GM18520 (cell line): ENCODE measurements at regions not wholly inside any gene's neighbourhood (a gene's known extent, or its start where the extent isn't known, plus 50 kb on each side); places are given as distances from the start of the nearest gene placed in this dataset.

ENCODE experiments used
- ATAC-seq: cut with Tn5 transposase; IDR thresholded peaks from one replicate; pipeline ENCODE4 v1.9.1; 2021; ENCODE audit not compliant: unreplicated experiment

DNA sequence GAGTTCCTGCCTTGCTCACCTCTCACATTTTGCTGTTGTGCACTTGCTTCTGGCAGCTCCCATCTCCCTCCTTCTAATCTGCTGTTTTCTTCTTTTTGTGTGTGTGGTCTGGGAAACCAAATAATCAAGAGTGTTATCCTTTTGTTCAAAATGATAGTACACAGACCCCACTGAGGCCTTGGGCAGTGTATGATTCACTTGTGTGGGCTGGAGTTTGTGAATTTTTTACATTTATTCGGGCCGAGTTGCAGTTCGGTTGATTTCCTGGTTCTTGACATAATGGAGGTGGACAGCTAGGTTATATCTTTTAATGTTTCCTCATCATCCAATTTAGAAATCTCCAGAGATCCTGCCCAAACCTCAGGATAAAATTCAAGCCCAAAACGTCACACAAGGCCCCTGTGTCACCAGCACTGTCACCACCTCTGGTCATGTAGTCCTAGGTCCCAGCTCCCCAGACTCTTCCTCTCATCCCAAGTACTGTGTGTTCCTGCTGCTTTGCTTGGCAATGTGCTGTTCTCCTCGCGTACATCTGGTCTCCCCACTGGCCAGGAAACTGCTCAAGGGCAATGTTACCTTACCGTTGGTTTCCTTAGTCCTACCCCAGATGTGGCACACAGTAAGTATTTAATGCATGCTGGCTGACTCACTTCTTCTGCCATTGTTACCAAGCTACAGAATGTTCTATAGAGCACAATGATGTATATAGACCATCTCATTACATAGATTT, 55.7 kb upstream of the PHACTR2 start:
- ATAC-seq: no peak

DNA sequence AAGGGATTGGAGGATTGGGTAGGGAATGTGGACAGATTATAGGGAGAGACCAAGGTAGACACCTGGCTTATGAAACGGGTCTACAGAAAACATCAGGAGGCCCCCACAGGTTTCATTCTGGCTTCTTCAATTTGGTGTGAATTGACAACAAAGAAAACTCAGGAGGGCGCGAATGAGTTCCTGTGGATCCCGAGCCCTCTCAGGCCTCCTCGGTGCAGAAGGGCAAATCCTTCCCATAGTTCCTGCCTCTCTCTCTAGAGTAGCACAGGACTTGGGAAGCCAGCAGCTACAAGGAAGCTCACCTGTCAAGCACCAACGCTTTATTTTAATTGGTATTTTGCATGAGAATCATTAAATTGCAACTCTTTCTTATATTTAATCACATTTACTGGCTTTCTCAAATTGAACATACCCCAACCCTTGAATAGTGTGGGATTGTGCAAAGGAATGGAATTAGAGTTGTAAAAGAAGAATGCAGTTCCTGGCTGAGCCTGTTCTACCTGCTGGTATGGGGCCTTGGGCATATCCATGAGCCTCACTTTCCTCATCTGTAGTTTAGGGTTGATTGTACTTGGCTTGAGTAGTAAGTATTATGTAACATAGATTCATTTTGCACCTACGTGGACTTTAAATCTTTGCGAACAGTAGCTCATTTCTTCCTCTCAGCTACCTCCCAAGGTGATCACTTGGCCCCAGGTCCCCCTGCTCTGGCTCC, 56.4 kb upstream of the PHACTR2 start:
- ATAC-seq: no peak

DNA sequence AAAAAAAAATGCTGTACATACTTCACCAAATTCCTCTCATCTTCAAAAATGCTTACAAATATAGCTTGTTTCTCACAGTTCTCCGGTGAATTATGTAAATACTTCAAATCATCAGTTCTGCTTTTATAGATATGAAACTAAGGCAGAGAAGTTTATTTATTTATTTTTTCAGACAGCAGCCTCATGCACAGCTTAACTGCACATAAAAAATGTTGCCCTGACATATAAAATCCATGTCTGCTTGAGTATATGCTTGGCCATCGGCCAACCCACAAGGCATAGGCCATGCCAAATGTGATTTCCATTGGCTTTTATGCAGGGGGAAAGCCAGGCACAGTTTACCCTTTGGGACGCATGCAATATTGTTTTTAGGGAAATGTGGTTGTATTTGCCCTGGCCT, 57.3 kb upstream of the PHACTR2 start:
- ATAC-seq: no peak

DNA sequence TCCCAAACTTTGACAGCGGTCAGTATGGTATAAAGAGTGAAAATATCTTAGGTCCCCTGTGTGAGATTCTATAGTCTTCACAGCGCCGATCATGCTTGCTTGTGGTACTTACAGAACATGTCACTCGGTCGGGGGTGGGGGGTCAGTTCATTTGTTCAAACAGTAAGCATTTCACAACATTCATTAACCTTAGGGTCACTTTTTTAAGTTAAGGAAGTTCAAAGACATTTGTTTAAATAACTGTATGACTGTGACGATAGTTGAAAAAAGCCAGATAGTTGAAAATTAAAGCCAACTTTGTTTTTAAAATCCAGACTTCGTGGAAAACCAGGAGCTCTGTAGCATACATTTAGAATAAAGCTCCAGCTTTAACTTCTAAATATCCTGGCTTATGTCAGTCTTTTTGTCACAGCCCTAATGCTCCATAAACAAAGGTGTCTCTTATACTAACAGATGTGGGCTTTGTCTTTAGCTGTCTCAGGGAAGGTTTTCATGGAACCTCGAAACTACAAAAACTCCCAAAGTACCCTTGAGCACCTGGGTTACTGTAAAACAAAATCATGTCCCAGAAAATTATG, 57.9 kb upstream of the PHACTR2 start:
- ATAC-seq: no peak

DNA sequence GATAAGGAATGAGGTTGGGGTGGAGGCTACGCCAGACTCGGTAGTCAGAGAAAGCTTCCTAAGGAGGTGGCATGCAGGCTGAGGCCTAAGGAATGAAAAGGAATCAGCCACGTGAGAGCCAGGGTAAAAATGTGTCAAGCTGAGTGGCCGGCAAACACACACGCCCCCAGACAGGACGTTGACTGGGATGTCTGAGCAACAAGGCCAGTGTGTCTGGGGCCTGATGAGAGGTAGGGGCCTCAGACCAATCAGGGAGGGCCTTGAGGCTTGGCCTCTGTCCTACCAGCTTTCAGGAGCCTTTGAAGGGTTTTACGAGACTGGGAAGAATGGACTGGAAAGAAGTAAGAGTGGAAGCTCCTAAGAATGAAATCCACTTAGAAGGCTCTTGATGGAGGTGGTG, 61.0 kb upstream of the PHACTR2 start:
- no peak for ATAC-seq

DNA sequence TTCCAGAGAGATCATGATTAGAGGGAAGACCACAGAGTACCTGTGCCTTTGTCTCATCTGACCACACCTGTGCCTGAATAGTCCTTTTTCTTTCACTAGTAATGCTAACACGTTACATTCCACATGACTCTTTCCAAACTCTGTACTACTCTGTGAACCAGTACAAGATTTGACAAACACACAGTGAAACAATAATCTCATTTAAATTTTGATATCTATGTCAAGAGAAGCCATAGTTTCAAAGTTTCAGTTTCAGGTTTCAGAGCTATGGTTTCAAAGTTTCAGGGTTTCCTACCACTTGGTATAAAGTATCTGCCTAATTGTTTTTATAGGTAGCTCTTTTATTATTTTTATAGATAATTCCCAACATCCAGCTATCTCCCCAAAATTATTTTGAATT, 62.0 kb upstream of the PHACTR2 start:
- ATAC-seq: no peak

DNA sequence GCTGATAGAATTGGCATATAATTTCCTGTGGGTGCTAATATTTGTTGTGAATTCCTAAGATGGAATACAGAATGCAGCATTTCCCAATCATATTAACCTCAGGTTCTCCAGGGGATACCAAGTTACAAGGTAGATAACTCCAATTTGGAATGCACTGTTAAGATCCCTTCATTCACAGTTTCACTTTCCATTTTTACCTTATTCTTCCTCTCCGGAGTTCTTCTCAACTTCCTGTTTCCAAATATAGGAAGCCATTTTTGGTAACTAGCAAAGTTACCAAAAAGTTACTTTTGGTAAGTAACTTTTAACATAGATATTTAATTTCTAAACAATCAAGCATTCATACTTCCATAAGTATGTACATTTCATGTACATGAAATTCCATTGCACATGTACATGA, 63.5 kb upstream of the PHACTR2 start:
- no peak for ATAC-seq

DNA sequence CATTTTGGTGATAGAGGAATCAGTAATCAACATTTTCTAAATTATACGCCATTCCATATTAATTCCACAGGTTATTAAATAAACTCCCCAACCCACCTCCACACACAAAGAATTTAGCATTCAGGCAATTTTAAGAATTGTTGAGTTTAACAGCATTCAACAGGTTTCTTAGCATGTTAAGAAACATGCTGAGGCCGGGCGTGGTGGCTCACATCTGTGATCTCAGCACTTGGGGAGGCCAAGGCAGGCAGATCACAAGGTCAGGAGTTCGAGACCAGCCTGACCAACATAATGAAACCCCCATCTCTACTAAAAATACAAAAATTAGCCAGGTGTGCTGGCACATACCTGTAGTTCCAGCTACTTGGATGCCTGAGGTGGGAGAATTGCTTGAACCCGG, 64.0 kb upstream of the PHACTR2 start:
- ATAC-seq: no peak

DNA sequence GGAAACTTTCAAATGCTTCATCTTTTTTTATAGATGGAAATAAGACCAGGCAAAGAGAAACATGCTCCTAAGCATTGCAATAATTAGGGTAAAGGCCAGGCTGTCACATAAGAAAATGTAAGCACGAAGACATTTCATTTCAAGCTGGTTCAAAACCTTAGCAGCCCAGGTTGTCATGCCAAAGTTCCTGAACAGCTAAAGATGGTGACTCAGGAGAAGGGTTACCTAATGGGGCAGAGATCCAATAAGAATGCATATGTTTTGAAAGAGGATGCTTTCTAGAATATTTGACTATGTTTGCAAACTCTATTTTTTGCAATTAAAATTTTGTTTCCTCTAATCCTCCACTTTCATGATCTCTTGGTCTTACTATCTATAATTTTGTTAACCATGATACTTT, 65.6 kb upstream of the PHACTR2 start:
- no peak for ATAC-seq

DNA sequence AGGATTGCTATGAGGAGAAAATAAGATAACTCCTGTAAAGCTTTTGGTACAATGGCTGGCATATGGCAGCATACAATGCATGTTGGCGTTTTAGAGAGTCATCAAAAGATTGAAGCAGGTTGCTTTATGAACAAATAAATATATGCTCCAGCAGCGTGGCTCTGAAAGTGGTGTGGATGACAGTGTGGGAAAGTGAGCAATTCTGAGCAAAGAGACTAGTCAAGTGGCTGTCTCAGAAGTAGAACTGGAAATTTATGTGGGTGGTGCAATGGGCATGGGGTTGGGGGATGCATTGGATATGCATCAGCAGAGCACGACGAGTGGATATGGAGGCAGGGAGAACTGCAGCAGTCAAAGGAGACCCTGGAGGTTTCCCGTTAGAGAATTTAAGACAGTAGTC, 66.2 kb upstream of the PHACTR2 start:
- ATAC-seq: no peak

DNA sequence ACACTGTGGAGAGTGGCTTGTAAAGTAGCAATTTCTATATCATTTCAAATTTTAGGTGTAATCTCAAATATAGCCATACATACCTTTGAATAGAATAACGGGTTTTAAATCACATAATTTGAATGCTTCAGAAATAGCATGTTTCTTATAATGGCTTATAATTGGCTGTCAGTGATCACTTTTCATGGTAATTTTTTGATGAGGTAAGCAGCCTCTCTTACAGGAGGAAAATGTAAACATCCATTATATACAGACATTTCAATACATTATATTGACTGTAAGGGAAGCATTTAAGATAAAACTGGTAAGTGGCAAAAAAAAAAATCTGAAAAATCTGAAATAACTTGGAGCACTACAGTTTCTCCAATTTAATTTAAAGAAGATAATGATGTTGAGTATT, 67.8 kb upstream of the PHACTR2 start:
- no peak for ATAC-seq

DNA sequence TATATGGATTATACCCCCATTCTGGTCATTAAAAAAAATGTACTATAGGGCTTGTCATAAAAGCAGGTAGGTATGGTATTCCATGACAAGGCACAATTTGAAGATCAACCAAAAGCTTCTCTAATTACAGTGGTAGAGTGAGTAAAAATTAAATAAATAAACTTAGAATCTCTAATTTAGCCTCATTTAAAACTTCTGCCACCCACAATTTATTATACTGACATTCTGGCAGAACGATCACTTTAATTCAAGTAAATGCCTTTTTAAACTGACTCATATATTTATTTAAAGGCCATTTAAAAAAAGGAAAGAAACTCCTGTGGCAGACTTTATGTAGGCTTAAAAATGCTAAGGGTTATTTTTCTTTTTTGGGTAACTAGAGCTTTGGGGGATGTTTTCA, 68.3 kb upstream of the PHACTR2 start:
- ATAC-seq: no peak

DNA sequence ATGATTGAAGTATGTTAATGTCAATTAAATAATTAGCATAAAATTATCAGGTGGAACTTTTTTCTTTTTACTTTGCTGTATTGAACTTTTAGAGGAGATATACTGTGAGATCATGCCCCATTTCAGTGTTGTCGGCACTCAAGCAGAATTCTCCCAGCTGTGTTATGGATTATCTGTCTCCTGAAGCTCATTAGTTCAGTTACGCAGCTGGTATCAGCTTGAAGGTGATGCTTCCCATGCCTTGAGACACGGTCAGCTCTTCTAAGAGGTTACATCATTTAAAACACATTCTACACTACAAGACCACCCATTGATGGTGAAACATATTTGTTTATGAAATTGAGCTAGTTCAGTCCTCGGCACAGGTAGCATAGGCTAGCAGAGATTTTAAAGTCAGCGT, 68.9 kb upstream of the PHACTR2 start:
- ATAC-seq: no peak

DNA sequence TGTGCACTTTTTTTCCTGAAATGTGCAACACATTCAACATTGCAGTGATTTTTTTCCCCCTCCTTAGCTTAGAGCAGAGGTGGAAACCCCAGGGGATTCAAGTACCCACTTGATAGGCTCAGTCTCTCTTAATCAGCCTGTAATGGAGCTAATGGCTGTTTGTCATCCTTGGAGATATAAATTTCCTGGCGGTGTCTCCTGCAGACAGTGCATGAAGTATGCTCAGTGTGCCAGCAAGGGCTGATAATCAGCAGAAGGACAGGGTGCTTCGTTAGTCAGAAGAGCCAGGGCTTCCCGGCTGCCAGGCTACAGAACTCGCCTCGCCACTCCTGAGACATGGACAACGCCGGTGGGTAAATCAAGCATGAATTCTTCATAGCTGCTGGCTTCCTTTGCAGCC, 69.8 kb upstream of the PHACTR2 start:
- no peak for ATAC-seq

DNA sequence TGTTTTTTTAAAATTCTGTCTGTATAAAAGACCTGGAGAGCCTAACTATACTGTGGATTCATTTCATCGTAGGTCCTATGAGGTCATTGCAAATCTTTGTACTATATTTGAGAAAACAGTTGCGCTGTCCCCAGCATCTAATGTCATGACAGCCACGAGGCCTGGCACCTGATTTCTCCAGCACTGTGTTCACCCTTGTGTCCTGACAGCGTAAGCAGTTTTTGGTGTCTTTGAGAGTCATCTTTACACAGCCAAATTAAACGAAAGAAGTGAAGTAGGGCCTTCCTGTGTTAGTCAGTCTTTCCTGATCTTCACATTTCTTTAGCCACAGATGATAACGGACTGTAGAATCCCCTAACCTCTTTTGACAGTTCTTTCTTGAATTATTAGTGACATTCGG, 70.6 kb upstream of the PHACTR2 start:
- ATAC-seq: no peak

DNA sequence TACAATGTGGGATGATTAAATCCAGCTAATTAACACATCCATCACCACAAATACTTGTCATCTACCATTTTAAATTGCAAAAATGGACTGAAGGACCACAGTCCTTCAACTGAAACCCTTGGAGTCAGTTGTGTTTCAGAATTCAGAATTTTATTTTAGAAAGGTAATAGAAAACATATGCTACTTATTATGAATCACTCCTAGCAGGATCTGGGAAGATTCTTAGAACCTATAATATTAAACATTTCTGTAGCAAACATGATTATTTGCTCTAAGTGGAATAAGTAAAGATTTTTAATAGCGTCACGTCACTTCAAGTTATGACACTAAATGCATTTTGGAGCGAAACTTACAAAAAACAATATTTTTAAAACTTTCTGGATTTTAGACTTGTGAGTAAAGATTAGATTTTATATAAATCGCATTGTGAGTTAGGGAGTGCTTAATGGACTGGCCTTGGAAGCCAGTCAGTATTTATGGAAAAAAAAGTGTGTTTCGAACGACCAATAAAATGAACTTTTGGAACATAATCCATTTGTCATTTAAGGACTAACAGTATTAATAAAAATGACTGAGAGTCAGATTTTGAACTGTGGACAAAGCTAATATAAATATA, 71.8 kb upstream of the PHACTR2 start:
- ATAC-seq: no peak

DNA sequence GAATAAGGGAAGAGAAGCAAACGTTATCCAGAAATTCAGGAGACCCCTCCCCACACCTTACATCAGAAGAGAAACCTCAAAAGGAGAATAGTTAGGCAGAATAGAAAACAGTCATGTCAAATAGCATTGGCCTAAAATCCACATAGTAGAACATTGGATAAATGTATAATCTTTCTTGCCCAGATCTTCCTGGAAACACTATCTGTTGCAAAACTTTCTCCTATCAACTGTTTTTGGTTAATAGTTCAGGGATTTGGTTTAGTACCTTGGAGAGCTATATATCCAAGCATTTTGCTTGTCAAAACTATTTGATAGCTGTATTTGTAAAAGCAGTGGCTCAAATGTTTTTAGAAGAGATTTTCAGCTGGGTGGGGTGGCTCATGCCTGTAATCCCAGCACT, 74.3 kb upstream of the PHACTR2 start:
- ATAC-seq: no peak

DNA sequence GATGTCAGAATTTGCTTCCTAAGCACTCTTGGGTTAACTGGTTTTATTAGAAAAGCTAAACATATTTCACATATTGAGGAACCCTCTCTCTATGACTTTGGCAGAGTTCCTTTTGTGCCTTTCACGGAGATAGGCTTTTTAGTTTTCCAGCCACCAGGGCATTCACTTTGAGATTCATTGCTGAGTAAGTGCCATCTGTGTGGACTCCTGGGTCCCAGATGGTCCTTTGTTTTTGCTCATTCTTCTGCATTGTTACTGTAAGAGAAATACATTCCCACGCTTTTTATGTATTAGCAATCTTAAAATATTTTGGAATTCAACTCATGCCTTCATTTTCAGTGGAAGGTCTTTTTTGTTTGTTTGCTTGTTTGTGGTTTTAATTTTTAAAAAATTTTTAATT, 76.3 kb upstream of the PHACTR2 start:
- ATAC-seq: no peak

DNA sequence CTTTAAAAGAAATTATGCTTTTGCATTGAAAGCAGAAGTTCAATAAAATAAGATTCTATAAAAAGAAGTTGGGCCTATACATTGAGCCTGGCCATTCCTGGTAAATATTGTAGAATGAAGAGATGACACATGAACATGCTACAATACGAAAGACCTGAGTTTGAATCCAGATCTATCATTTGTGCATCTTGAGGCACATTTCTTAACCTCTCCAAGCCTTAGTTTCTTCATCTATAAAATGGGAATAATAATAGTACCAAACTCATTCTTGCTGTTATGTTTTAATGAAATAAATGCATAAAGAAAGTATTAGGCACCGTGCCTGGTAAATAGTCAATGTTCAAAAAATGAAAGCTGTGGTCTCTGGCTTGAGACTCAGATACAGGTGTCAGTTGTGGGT, 76.9 kb upstream of the PHACTR2 start:
- no peak for ATAC-seq

DNA sequence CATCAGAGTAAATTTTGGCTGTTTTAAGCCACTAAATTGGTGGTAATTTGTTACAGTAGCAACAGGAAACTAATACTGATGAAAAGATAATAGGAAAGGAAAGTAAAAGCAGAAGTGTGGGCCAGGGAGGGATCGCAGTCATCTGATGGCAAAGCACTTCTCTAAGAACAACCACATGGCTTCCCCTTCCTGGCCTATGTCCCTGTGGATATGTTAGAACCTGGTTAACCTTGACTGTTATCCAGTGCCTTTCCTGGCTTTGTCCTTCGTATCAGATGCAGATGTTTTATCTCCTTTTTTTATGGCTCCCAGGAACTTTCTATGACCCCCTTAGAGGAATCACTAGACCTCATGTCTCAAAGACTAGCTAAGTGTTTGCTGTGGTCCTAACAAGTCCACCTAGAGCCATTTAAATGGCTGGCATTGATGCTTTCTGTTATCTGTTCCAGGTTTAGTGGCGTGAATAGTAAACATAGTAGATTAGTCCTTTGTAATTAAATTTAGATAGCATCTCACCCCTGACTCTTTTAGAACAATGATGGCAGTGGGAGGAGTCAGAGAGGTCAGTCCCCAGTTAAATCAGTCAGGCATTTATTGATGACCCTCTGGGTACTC, 79.2 kb upstream of the PHACTR2 start:
- no peak for ATAC-seq

DNA sequence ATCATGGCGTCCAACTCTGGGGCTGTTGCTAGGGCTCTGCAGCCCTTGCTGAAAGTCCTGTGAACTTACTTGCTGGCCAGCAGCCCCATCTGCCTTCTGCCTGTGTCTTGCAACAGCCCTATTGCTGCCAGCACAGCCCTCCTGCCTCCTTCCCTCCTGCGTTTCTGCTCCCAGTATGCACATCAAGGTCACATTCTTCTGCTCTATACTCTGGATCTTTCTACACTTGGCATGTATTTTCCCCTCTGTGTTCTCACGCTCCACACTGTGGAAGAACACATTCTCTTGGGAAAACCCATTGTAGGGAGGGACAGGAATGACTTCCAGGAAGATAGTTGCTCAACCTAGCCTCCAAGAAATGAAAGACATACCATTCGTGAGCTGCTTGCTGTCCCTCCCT, 80.9 kb upstream of the PHACTR2 start:
- no peak for ATAC-seq
